ENCODE measurements at regions not wholly inside any gene's neighbourhood (a gene's known extent, or its start where the extent isn't known, plus 50 kb on each side); places are given as distances from the start of the nearest gene placed in this dataset.
"Not testable (repeated sequence)": the region's sequence is repeated elsewhere in the genome, so short reads cannot be mapped to it uniquely, and the experiment has no call there.

DNA sequence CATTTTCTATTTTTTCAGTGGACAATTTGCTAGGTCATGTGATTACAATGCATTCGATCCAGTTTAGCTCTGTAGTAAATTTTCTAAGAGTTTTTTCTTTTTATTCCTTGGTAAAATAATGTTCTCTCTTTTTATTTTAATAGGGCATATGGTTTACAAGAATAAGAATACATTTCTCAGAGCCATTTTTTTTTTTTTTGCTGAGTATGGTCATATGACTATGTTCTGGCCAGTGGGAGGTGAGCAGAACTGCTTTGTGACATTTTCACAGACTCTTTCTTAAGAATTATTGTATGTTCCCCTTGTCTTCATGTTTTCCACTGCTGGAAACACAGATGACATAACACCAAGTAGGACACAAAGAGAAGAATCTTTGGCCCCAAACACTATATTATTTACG lies 626.6 kb upstream of the FSHR start:
- no peaks in the 10 kb centered on the region for H3K4me1 ChIP-seq (ENCODE audit: control insufficient read depth in 2 of 2, insufficient read depth in 2 of 2, low read length in 2 of 2)
- H3K27ac ChIP-seq (ENCODE audit: low read depth in 1 of 2, low read length in 1 of 2): no peak overlapping the region
- WGBS: 90% methylated on average over 2 of the region's 2 CpGs
- no peak for DNase-seq (ENCODE audit: low read depth in 6 of 9, low spot score in 9 of 9)
- no peaks in the 10 kb centered on the region for H3K36me3 ChIP-seq (ENCODE audit: control insufficient read depth in 2 of 2, insufficient read depth in 2 of 2, low read length in 1 of 2)
- H3K27me3 ChIP-seq (ENCODE audit: control insufficient read depth in 2 of 2, insufficient read depth in 1 of 2, low read length in 1 of 2): no peaks in the 10 kb centered on the region
- H3K4me3 ChIP-seq (ENCODE audit: low read length in 2 of 2): no peak overlapping the region
- H3K9me3 ChIP-seq (ENCODE audit: control insufficient read depth in 2 of 2, insufficient read depth in 1 of 2, low read length in 1 of 2): no peaks in the 10 kb centered on the region

DNA sequence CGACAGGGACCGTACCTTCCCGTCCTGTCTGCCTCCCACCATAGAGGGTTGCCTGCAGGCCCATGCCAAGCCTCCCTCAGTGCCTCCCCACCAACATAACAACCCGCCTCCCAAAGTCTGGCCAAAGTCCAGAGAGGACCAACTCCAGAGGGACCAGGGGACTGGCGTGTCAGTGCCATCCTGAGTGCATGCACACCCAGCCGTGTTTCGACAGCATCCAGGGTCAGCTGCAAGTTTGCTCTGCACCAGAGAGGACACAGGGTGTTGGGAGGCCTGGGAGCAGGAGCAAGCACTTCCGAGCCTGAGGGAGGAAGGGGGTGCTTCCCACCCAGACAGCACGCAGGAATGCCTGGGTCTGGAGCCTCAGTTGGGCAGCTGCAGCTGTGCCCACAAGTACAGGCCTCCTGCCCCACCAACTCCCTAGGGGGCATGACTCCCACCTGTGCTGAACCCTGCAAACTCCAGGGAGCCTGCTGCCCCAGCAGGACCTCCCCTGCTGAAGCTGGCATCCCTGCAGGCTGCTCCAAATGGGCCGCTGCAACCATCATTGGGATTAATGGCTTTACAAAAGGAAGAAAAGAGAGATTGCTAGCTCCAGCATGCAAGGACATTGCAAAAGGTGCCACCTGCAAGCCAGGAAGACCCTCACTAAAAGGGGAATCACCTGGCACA lies 618.1 kb upstream of the FSHR start:
- no peak for DNase-seq (ENCODE audit: low read depth in 6 of 9, low spot score in 9 of 9)
- Histone ChIP-seq H3K9me3 (ENCODE audit: control insufficient read depth in 2 of 2, insufficient read depth in 1 of 2, low read length in 1 of 2) (no peaks in the 10 kb centered on the region), H3K4me1 (ENCODE audit: control insufficient read depth in 2 of 2, insufficient read depth in 2 of 2, low read length in 2 of 2) (no peaks in the 10 kb centered on the region), H3K27me3 (ENCODE audit: control insufficient read depth in 2 of 2, insufficient read depth in 1 of 2, low read length in 1 of 2) (no peaks in the 10 kb centered on the region), H3K36me3 (ENCODE audit: control insufficient read depth in 2 of 2, insufficient read depth in 2 of 2, low read length in 1 of 2) (no peaks in the 10 kb centered on the region), H3K27ac (ENCODE audit: low read depth in 1 of 2, low read length in 1 of 2) (no peak overlapping the region), H3K4me3 (ENCODE audit: low read length in 2 of 2) (no peak overlapping the region)
- WGBS: 95% methylated on average over 10 of the region's 10 CpGs

DNA sequence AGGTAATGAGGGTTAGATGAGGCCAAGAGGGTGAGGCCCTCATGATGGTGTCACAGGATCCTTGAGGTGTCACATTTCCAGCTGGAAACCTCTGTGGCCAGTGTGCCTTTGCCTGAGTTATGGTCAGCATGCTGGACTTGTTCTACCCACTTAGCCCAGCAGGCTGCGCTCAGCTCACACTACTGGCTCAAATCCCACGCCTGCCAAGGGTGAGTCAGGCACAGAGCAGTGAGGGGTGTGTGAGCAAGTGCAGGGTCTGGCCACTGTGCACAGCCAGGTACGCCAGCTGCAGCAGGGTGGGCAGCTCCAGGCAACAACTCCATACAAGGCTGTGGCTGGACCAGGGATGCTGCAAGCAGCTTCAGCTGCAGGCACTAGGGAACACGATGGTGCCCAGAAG lies 616.6 kb upstream of the FSHR start:
- WGBS: 85% methylated on average over 4 of the region's 4 CpGs
- H3K4me3 ChIP-seq (ENCODE audit: low read length in 2 of 2): no peak overlapping the region
- no peaks in the 10 kb centered on the region for H3K9me3 ChIP-seq (ENCODE audit: control insufficient read depth in 2 of 2, insufficient read depth in 1 of 2, low read length in 1 of 2)
- H3K36me3 ChIP-seq (ENCODE audit: control insufficient read depth in 2 of 2, insufficient read depth in 2 of 2, low read length in 1 of 2): no peaks in the 10 kb centered on the region
- no peak overlapping the region for H3K27ac ChIP-seq (ENCODE audit: low read depth in 1 of 2, low read length in 1 of 2)
- H3K4me1 ChIP-seq (ENCODE audit: control insufficient read depth in 2 of 2, insufficient read depth in 2 of 2, low read length in 2 of 2): no peaks in the 10 kb centered on the region
- H3K27me3 ChIP-seq (ENCODE audit: control insufficient read depth in 2 of 2, insufficient read depth in 1 of 2, low read length in 1 of 2): no peaks in the 10 kb centered on the region
- no peak for DNase-seq (ENCODE audit: low read depth in 6 of 9, low spot score in 9 of 9)

DNA sequence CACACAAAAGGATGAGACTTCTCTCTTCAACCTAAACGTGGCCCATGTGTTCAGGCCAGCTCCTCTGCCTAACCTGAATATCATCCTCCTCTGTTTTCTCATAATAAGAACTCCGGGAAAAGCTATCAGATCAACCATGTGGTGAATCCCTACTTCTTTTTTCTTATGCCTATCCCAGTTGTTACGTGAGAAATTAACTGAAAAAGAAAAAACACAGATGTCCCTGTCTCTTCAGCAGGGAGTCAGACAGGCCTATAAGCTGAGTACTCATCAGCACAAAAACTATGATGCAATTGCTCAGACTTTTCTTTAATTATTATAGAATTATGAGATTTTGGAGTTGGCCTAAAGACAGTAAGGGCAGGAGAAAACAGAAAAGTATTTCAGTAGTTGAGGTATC lies 613.0 kb upstream of the FSHR start:
- Histone ChIP-seq H3K27ac (ENCODE audit: low read depth in 1 of 2, low read length in 1 of 2) (no peak overlapping the region), H3K9me3 (ENCODE audit: control insufficient read depth in 2 of 2, insufficient read depth in 1 of 2, low read length in 1 of 2) (no peaks in the 10 kb centered on the region), H3K36me3 (ENCODE audit: control insufficient read depth in 2 of 2, insufficient read depth in 2 of 2, low read length in 1 of 2) (no peaks in the 10 kb centered on the region), H3K4me1 (ENCODE audit: control insufficient read depth in 2 of 2, insufficient read depth in 2 of 2, low read length in 2 of 2) (no peaks in the 10 kb centered on the region), H3K27me3 (ENCODE audit: control insufficient read depth in 2 of 2, insufficient read depth in 1 of 2, low read length in 1 of 2) (no peaks in the 10 kb centered on the region), H3K4me3 (ENCODE audit: low read length in 2 of 2) (no peak overlapping the region)
- WGBS: 70% methylated on average over 3 of the region's 3 CpGs
- no peak for DNase-seq (ENCODE audit: low read depth in 6 of 9, low spot score in 9 of 9)

DNA sequence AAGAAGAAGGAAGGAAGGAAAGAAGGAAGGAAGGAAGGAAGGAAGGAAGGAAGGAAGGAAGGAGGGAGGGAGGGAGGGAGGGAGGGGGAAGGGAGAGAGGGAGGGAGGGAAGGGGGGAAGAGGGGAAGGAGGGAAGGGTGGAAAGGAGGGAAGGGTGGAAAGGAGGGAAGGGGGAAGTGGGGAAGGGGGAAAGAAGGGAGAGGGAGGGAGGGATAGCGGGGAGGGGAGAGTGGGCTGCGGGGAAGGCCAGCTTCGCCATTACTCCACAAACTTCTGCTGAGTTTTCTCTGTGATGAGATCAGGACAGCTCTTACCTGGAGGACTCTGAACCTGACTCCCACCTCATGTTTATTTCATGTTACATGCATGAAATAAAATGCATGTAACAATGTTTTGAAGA lies 601.5 kb upstream of the FSHR start:
- Histone ChIP-seq H3K9me3 (ENCODE audit: control insufficient read depth in 2 of 2, insufficient read depth in 1 of 2, low read length in 1 of 2) (no peaks in the 10 kb centered on the region), H3K27ac (ENCODE audit: low read depth in 1 of 2, low read length in 1 of 2) (no peak overlapping the region), H3K4me1 (ENCODE audit: control insufficient read depth in 2 of 2, insufficient read depth in 2 of 2, low read length in 2 of 2) (no peaks in the 10 kb centered on the region), H3K4me3 (ENCODE audit: low read length in 2 of 2) (no peak overlapping the region), H3K27me3 (ENCODE audit: control insufficient read depth in 2 of 2, insufficient read depth in 1 of 2, low read length in 1 of 2) (no peaks in the 10 kb centered on the region), H3K36me3 (ENCODE audit: control insufficient read depth in 2 of 2, insufficient read depth in 2 of 2, low read length in 1 of 2) (no peaks in the 10 kb centered on the region)
- WGBS: 97% methylated on average over 3 of the region's 3 CpGs
- no peak for DNase-seq (ENCODE audit: low read depth in 6 of 9, low spot score in 9 of 9)

DNA sequence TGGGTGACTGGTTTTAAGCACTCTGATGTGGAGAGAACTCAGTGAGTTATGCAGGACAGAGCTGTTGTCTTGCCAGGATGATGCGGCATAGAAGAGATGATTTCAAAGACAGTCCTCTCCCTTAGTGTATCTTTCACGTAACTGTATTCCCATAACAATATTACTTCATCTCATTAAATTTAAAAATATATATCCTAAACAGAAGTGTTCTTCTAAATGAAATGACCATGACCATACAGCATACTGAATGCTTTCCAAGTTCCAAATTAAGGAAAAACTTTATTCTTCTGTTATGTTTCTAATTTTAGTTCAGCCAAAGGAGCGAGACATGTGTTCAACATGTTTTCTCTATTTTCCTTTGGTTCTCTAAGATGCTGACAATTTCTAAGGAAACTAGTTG lies 600.1 kb upstream of the FSHR start:
- H3K4me1 ChIP-seq (ENCODE audit: control insufficient read depth in 2 of 2, insufficient read depth in 2 of 2, low read length in 2 of 2): no peaks in the 10 kb centered on the region
- no peak overlapping the region for H3K4me3 ChIP-seq (ENCODE audit: low read length in 2 of 2)
- H3K9me3 ChIP-seq (ENCODE audit: control insufficient read depth in 2 of 2, insufficient read depth in 1 of 2, low read length in 1 of 2): no peaks in the 10 kb centered on the region
- no peaks in the 10 kb centered on the region for H3K27me3 ChIP-seq (ENCODE audit: control insufficient read depth in 2 of 2, insufficient read depth in 1 of 2, low read length in 1 of 2)
- H3K36me3 ChIP-seq (ENCODE audit: control insufficient read depth in 2 of 2, insufficient read depth in 2 of 2, low read length in 1 of 2): no peaks in the 10 kb centered on the region
- DNase-seq (ENCODE audit: low read depth in 6 of 9, low spot score in 9 of 9): no peak
- 95% methylated on average over 3 of the region's 3 CpGs for WGBS
- H3K27ac ChIP-seq (ENCODE audit: low read depth in 1 of 2, low read length in 1 of 2): no peak overlapping the region

DNA sequence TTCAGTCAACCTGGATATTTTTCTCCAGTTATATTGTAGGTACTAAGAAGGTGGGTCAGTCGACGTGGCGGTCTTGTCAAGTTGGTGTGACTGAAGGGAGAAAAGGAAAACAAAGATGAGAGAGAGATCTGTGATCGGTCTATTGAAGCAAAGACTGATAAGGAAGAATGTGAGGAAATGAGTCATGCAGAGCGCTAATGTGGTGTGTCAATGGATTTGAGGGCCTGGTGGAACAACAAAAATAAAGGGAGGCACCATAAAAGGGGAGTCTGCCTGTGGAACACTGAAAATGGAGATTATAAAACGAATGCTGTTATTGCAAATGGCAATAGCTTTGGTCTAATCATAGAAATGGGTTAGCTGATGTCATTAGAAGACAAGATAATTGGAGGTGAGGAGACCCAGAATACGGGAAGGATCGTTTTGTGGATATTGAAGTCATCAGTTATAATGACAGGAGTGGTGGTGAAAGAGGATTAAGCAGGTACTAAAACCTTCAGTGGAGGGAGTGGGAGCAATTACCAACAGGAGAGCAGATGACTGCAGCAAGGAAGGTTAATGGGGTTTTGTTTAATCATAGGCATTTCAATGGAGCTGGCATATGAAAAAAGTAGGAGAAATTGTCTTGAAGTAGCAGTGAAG lies 599.1 kb upstream of the FSHR start:
- no peak overlapping the region for H3K4me3 ChIP-seq (ENCODE audit: low read length in 2 of 2)
- 82% methylated on average over 8 of the region's 8 CpGs for WGBS
- H3K4me1 ChIP-seq (ENCODE audit: control insufficient read depth in 2 of 2, insufficient read depth in 2 of 2, low read length in 2 of 2): no peaks in the 10 kb centered on the region
- no peaks in the 10 kb centered on the region for H3K9me3 ChIP-seq (ENCODE audit: control insufficient read depth in 2 of 2, insufficient read depth in 1 of 2, low read length in 1 of 2)
- no peaks in the 10 kb centered on the region for H3K27me3 ChIP-seq (ENCODE audit: control insufficient read depth in 2 of 2, insufficient read depth in 1 of 2, low read length in 1 of 2)
- no peaks in the 10 kb centered on the region for H3K36me3 ChIP-seq (ENCODE audit: control insufficient read depth in 2 of 2, insufficient read depth in 2 of 2, low read length in 1 of 2)
- no peak for DNase-seq (ENCODE audit: low read depth in 6 of 9, low spot score in 9 of 9)
- H3K27ac ChIP-seq (ENCODE audit: low read depth in 1 of 2, low read length in 1 of 2): no peak overlapping the region

DNA sequence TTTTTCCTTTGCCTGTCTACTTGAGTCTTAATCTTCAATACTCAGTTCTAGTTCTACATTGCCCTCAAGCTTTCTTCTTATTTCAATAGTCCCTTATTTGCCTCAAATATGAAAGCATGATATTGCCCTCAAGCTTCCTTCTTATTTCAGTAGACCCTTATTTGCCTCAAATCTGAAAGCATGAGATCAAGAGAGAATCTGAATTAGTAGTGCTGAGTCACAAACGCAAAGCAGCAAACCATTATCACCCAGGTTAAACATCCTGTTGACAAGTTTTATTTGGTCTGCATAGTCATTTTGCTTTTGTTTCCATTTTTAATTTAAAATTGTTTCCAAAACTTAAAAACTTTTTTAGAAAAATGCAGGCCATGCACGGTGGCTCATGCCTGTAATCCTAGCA lies 583.3 kb upstream of the FSHR start:
- Histone ChIP-seq H3K9me3 (ENCODE audit: control insufficient read depth in 2 of 2, insufficient read depth in 1 of 2, low read length in 1 of 2) (peaks cover 0 to 4% of the 10 kb centered on the region in 2 donors), H3K4me1 (ENCODE audit: control insufficient read depth in 2 of 2, insufficient read depth in 2 of 2, low read length in 2 of 2) (no peaks in the 10 kb centered on the region), H3K4me3 (ENCODE audit: low read length in 2 of 2) (no peak overlapping the region), H3K27ac (ENCODE audit: low read depth in 1 of 2, low read length in 1 of 2) (no peak overlapping the region), H3K27me3 (ENCODE audit: control insufficient read depth in 2 of 2, insufficient read depth in 1 of 2, low read length in 1 of 2) (no peaks in the 10 kb centered on the region), H3K36me3 (ENCODE audit: control insufficient read depth in 2 of 2, insufficient read depth in 2 of 2, low read length in 1 of 2) (no peaks in the 10 kb centered on the region)
- 72% methylated on average over 2 of the region's 2 CpGs for WGBS
- DNase-seq (ENCODE audit: low read depth in 6 of 9, low spot score in 9 of 9): no peak

DNA sequence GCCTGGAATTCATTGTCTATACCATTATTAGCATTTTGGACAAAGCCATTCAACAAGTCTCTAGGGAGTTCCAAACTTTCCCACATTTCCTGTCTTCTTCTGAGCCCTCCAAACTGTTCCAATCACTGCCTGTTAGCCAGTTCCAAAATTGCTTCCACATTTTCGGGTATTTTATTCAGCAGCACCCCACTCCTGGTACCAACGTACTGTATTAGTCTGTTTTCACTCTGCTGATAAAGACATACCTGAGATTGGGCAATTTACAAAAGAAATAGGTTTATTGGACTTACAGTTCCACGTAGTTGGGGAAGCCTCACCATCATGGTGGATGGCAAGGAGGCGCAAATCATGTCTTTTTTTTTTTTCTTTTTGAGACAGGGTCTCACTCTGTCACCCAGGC lies 578.6 kb upstream of the FSHR start:
- not testable (repeated sequence) for DNase-seq (ENCODE audit: low read depth in 6 of 9, low spot score in 9 of 9); H3K4me1 ChIP-seq (ENCODE audit: control insufficient read depth in 2 of 2, insufficient read depth in 2 of 2, low read length in 2 of 2); H3K9me3 ChIP-seq (ENCODE audit: control insufficient read depth in 2 of 2, insufficient read depth in 1 of 2, low read length in 1 of 2); H3K4me3 ChIP-seq (ENCODE audit: low read length in 2 of 2); H3K36me3 ChIP-seq (ENCODE audit: control insufficient read depth in 2 of 2, insufficient read depth in 2 of 2, low read length in 1 of 2); H3K27ac ChIP-seq (ENCODE audit: low read depth in 1 of 2, low read length in 1 of 2); H3K27me3 ChIP-seq (ENCODE audit: control insufficient read depth in 2 of 2, insufficient read depth in 1 of 2, low read length in 1 of 2)
- 92% methylated on average over 4 of the region's 4 CpGs for WGBS

All from thymus (tissue), 11 donors.